CD4-positive, CD25-positive, alpha-beta regulatory T cell (primary cell): ENCODE measurements at regions not wholly inside any gene's neighbourhood (a gene's known extent, or its start where the extent isn't known, plus 50 kb on each side); places are given as distances from the start of the nearest gene placed in this dataset.

Experiments used
- ATAC-seq, 2 donors: fragments of 150-1000 bp; cut with Tn5 transposase; one replicate each; pipeline ENCODE4 v1.10.0; 2021; ENCODE audit warnings: low read depth in 2 of 2, moderate number of reproducible peaks in 2 of 2, moderate library complexity in 1 of 2
- DNase-seq, 3 donors: peaks; one replicate each; pipeline versions ENCODE4 v3.0.0 to v3.0.0-alpha.2; 2012 to 2022; ENCODE audit warnings: mixed read lengths in 1 of 3
- H3K27ac ChIP-seq: one replicate; pipeline ENCODE4 v1.7.0; 2013; ENCODE audit warnings: mild to moderate bottlenecking, low read length; ENCODE audit not compliant: insufficient read depth, poor library complexity, severe bottlenecking
- H3K27me3 ChIP-seq: one replicate; pipeline ENCODE4 v1.7.0; 2013; ENCODE audit warnings: low read length; ENCODE audit not compliant: control insufficient read depth, insufficient read depth
- H3K36me3 ChIP-seq: one replicate; pipeline ENCODE4 v1.7.0; 2013; ENCODE audit warnings: mild to moderate bottlenecking, low read length, moderate library complexity; ENCODE audit not compliant: control insufficient read depth, insufficient read depth
- H3K4me1 ChIP-seq: 2 replicates; pipeline ENCODE4 v1.7.0; 2013; ENCODE audit warnings: mild to moderate bottlenecking, low read length; ENCODE audit not compliant: insufficient read depth, control insufficient read depth, poor library complexity, severe bottlenecking
- H3K4me3 ChIP-seq: one replicate; pipeline ENCODE4 v1.7.0; 2013; ENCODE audit warnings: low read depth, mild to moderate bottlenecking, low read length, moderate library complexity
- H3K9me3 ChIP-seq, 2 experiments: 1 replicate in 1 of 2; 2 replicates in 1 of 2; pipeline ENCODE4 v1.7.0; 2013; ENCODE audit warnings: low read length in 2 of 2, mild to moderate bottlenecking in 1 of 2, moderate library complexity in 1 of 2; ENCODE audit not compliant: control insufficient read depth in 2 of 2
- H3K27ac Mint-ChIP-seq, 3 donors: one replicate each; pipeline ENCODE4 v1.8.0; 2020 to 2022; ENCODE audit warnings: mild to moderate bottlenecking in 3 of 3, mixed read lengths in 3 of 3, moderate library complexity in 2 of 3
- H3K27me3 Mint-ChIP-seq: one replicate; pipeline ENCODE4 v1.8.0; 2022; ENCODE audit warnings: mild to moderate bottlenecking, mixed read lengths
- H3K36me3 Mint-ChIP-seq: one replicate; pipeline ENCODE4 v1.8.0; 2020; ENCODE audit warnings: mixed read lengths
- H3K4me1 Mint-ChIP-seq, 4 donors: one replicate each; pipeline ENCODE4 v1.8.0; 2020 to 2022; ENCODE audit warnings: mixed read lengths in 4 of 4, mild to moderate bottlenecking in 1 of 4
- H3K4me3 Mint-ChIP-seq, 4 donors: one replicate each; pipeline ENCODE4 v1.8.0; 2020 to 2022; ENCODE audit warnings: mild to moderate bottlenecking in 4 of 4, mixed read lengths in 4 of 4, moderate library complexity in 3 of 4
- H3K9me3 Mint-ChIP-seq, 7 donors: one replicate each; pipeline ENCODE4 v1.8.0; 2020 to 2022; ENCODE audit warnings: mixed read lengths in 7 of 7, mild to moderate bottlenecking in 3 of 7, moderate library complexity in 2 of 7

GRCh38 chr3:67288466-67289106 lies 290.5 kb downstream of the KBTBD8 start:
- H3K4me3 Mint-ChIP-seq = no peak overlapping the region
- no peaks in the 10 kb centered on the region for H3K4me1 ChIP-seq
- ATAC-seq (no peak), DNase-seq (no peak)
- H3K27ac Mint-ChIP-seq = no peak overlapping the region
- H3K9me3 Mint-ChIP-seq = peaks cover 0 to 6% (median 0%) of the 10 kb centered on the region in 7 donors
- H3K9me3 ChIP-seq = no peaks in the 10 kb centered on the region
- H3K27me3 ChIP-seq = no peaks in the 10 kb centered on the region
- H3K36me3 ChIP-seq = no peaks in the 10 kb centered on the region
- no peaks in the 10 kb centered on the region for H3K4me1 Mint-ChIP-seq
- peaks cover 3% of the 10 kb centered on the region for H3K27me3 Mint-ChIP-seq
- no peaks in the 10 kb centered on the region for H3K36me3 Mint-ChIP-seq
- H3K27ac ChIP-seq = no peak overlapping the region
- no peak overlapping the region for H3K4me3 ChIP-seq

GRCh38 chr3:67289626-67290025 lies 291.5 kb downstream of the KBTBD8 start:
- Mint-ChIP-seq H3K9me3 (peaks cover 0 to 2% (median 0%) of the 10 kb centered on the region in 7 donors), H3K4me3 (no peak overlapping the region), H3K36me3 (no peaks in the 10 kb centered on the region), H3K4me1 (no peaks in the 10 kb centered on the region), H3K27me3 (peaks cover 5% of the 10 kb centered on the region), H3K27ac (no peak overlapping the region)
- Histone ChIP-seq H3K27me3 (no peaks in the 10 kb centered on the region), H3K36me3 (no peaks in the 10 kb centered on the region), H3K27ac (no peak overlapping the region), H3K4me1 (no peaks in the 10 kb centered on the region), H3K9me3 (no peaks in the 10 kb centered on the region), H3K4me3 (no peak overlapping the region)
- ATAC-seq = no peak
- no peak for DNase-seq

GRCh38 chr3:67290438-67290837 lies 292.3 kb downstream of the KBTBD8 start:
- Histone ChIP-seq H3K4me1 (no peaks in the 10 kb centered on the region), H3K27me3 (no peaks in the 10 kb centered on the region), H3K36me3 (no peaks in the 10 kb centered on the region), H3K27ac (no peak overlapping the region), H3K4me3 (no peak overlapping the region), H3K9me3 (no peaks in the 10 kb centered on the region)
- no peaks in the 10 kb centered on the region for H3K36me3 Mint-ChIP-seq
- H3K27ac Mint-ChIP-seq = no peak overlapping the region
- ATAC-seq = no peak
- peaks cover 5% of the 10 kb centered on the region for H3K27me3 Mint-ChIP-seq
- H3K4me1 Mint-ChIP-seq = no peaks in the 10 kb centered on the region
- H3K9me3 Mint-ChIP-seq = no peaks in the 10 kb centered on the region
- H3K4me3 Mint-ChIP-seq = no peak overlapping the region
- DNase-seq = no peak

GRCh38 chr3:67291287-67292252 lies 293.5 kb downstream of the KBTBD8 start:
- no peaks in the 10 kb centered on the region for H3K4me1 ChIP-seq
- no peak overlapping the region for H3K27ac ChIP-seq
- H3K9me3 ChIP-seq = no peaks in the 10 kb centered on the region
- ATAC-seq (no peak), DNase-seq (no peak)
- no peak overlapping the region for H3K4me3 Mint-ChIP-seq
- H3K4me3 ChIP-seq = no peak overlapping the region
- no peaks in the 10 kb centered on the region for H3K36me3 Mint-ChIP-seq
- H3K36me3 ChIP-seq = no peaks in the 10 kb centered on the region
- no peaks in the 10 kb centered on the region for H3K27me3 ChIP-seq
- H3K9me3 Mint-ChIP-seq = no peaks in the 10 kb centered on the region
- no peaks in the 10 kb centered on the region for H3K4me1 Mint-ChIP-seq
- peaks cover 5% of the 10 kb centered on the region for H3K27me3 Mint-ChIP-seq
- H3K27ac Mint-ChIP-seq = no peak overlapping the region

GRCh38 chr3:67292356-67293121 lies 294.4 kb downstream of the KBTBD8 start:
- Mint-ChIP-seq H3K4me3 (no peak overlapping the region), H3K9me3 (peaks cover 0 to 1% (median 0%) of the 10 kb centered on the region in 7 donors), H3K4me1 (no peaks in the 10 kb centered on the region), H3K27me3 (peaks cover 5% of the 10 kb centered on the region), H3K36me3 (no peaks in the 10 kb centered on the region), H3K27ac (no peak overlapping the region)
- Histone ChIP-seq H3K9me3 (no peaks in the 10 kb centered on the region), H3K4me3 (no peak overlapping the region), H3K4me1 (no peaks in the 10 kb centered on the region), H3K27me3 (no peaks in the 10 kb centered on the region), H3K27ac (no peak overlapping the region), H3K36me3 (no peaks in the 10 kb centered on the region)
- ATAC-seq (no peak), DNase-seq (no peak)

GRCh38 chr3:67294341-67294740 lies 296.2 kb downstream of the KBTBD8 start:
- Mint-ChIP-seq H3K4me3 (no peak overlapping the region), H3K27me3 (peaks cover 5% of the 10 kb centered on the region), H3K36me3 (no peaks in the 10 kb centered on the region), H3K9me3 (peaks cover 0 to 1% (median 0%) of the 10 kb centered on the region in 7 donors), H3K27ac (no peak overlapping the region), H3K4me1 (no peaks in the 10 kb centered on the region)
- Histone ChIP-seq H3K36me3 (no peaks in the 10 kb centered on the region), H3K9me3 (no peaks in the 10 kb centered on the region), H3K27ac (no peak overlapping the region), H3K4me1 (no peaks in the 10 kb centered on the region), H3K27me3 (no peaks in the 10 kb centered on the region), H3K4me3 (no peak overlapping the region)
- DNase-seq (no peak), ATAC-seq (no peak)

GRCh38 chr3:67296039-67296892 lies 298.2 kb downstream of the KBTBD8 start:
- Mint-ChIP-seq H3K36me3 (no peaks in the 10 kb centered on the region), H3K4me3 (no peak overlapping the region), H3K4me1 (no peaks in the 10 kb centered on the region)

More at GRCh38 chr3:67296039-67296892, 298.2 kb downstream of the KBTBD8 start:
- DNase-seq (no peak), ATAC-seq (no peak)
- H3K4me1 ChIP-seq = no peaks in the 10 kb centered on the region
- H3K36me3 ChIP-seq = no peaks in the 10 kb centered on the region
- H3K27ac ChIP-seq = no peak overlapping the region
- no peaks in the 10 kb centered on the region for H3K27me3 ChIP-seq
- Mint-ChIP-seq H3K9me3 (peaks cover 0 to 1% (median 0%) of the 10 kb centered on the region in 7 donors), H3K27ac (no peak overlapping the region), H3K27me3 (peaks cover 5% of the 10 kb centered on the region)
- H3K9me3 ChIP-seq = no peaks in the 10 kb centered on the region
- no peak overlapping the region for H3K4me3 ChIP-seq
